Neural progenitor cell (in vitro differentiated cells): ENCODE measurements at regions not wholly inside any gene's neighbourhood (a gene's known extent, or its start where the extent isn't known, plus 50 kb on each side); places are given as distances from the start of the nearest gene placed in this dataset.

Experiments
- CTCF ChIP-seq: fragments of 200-600 bp; sonication (generic); IDR thresholded peaks from 2 replicates; pipeline ENCODE4 v1.5.1; 2017; ENCODE audit warnings: antibody characterized with exemption, mild to moderate bottlenecking
- EZH2 ChIP-seq: fragments of 200-600 bp; sonication (generic); IDR thresholded peaks from 2 replicates; pipeline ENCODE4 v1.6.1; 2017; ENCODE audit warnings: antibody characterized with exemption, mild to moderate bottlenecking, moderate library complexity
- EZH2phosphoT487 ChIP-seq: fragments of 200-600 bp; sonication (generic); IDR thresholded peaks from 2 replicates; pipeline ENCODE4 v1.6.1; 2017; ENCODE audit warnings: antibody characterized with exemption

GRCh38 chr6:91130126-91130525, 543.3 kb upstream of the MAP3K7 start:
- TF ChIP-seq CTCF, result no peak
- TF ChIP-seq EZH2phosphoT487, result no peak
- TF ChIP-seq EZH2, result no peak
